GM18867 (cell line): ENCODE measurements at regions not wholly inside any gene's neighbourhood (a gene's known extent, or its start where the extent isn't known, plus 50 kb on each side); places are given as distances from the start of the nearest gene placed in this dataset.

ENCODE experiments used
- ATAC-seq: cut with Tn5 transposase; IDR thresholded peaks from one replicate; pipeline ENCODE4 v1.9.1; 2021; ENCODE audit warnings: mild to moderate bottlenecking, moderate library complexity; ENCODE audit not compliant: unreplicated experiment

DNA sequence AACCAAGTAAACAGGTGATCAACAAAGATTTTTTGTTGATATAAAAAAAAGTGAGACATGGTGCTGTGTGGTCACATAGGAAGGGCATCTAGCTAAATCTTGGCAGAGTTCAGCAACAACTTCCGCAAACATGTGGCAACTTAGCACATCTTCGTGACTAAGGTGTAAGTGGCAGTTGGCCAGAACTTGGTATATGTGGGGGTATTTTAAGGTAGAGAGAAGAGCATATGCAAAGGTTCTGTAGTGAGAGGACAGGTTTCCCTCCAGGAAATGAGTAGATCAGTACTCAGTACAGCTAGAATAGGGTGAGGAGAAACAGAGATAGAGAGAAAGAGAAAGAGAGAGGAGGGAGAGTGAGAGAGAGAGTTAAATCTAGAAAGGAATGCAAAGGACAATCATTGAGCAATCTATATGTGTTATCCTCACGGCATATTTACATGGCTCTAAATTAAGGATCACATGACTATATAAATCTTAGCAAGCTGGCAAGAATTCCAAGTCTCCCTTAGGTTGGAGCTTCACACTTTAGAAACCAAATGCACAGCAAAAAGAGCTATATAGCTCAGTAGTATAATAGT is 227.7 kb upstream of the HMGA2 start:
- ATAC-seq = no peak

- no peak for ATAC-seq
Observed at GRCh38 chr12:65597527-65597926, 226.8 kb upstream of the HMGA2 start.

GRCh38 chr12:65598688-65599087 is 225.6 kb upstream of the HMGA2 start:
- ATAC-seq = no peak

- no peak for ATAC-seq
Observed at GRCh38 chr12:65602253-65602609, 222.1 kb upstream of the HMGA2 start.

GRCh38 chr12:65602610-65603295 is 221.5 kb upstream of the HMGA2 start:
- peak; percentile 66 for ATAC-seq

DNA sequence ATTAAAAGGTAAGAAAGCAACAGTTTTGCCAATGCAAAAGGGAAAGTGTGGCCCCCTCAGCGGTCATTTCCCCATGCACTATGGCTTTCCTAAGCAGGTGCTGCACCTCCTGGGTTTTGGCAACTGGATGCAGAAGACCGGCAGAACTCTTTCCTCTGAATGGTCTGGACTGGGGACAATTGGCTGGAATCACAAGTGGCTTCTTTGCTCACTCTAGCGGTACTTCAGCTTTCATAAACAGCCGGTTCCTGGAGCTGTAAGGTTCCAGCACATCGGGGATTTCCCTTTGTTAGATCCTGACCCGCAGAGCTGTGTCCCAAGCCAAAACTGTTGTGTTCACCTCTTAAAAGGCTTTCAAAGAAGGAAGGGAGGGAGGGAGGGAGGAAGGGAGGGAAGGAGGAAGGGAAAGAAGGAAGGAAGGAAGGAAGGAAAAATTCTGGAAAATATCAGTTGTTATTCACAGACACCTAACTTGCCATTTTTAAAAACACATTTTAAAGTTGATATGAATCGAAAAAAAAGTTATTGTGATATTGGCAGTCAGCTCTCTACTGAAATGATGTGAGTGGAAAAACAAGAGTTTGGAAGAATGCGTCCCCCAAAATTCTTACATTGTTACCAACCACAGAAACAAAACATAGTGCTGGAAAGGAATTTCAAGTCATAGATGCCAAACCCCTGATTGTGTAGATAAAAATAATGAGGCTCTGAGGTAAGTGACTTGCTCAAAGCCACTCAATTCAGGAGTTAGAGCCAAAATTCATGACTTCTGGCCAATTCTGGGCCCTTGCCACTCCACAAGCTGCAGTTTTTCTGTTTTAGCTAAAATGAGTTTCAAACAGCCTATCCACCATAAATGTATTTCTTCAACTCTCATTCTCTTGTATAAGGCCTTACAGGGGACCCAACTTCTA is 220.6 kb upstream of the HMGA2 start:
- no peak for ATAC-seq

GRCh38 chr12:65605019-65605418 is 219.3 kb upstream of the HMGA2 start:
- ATAC-seq = no peak

DNA sequence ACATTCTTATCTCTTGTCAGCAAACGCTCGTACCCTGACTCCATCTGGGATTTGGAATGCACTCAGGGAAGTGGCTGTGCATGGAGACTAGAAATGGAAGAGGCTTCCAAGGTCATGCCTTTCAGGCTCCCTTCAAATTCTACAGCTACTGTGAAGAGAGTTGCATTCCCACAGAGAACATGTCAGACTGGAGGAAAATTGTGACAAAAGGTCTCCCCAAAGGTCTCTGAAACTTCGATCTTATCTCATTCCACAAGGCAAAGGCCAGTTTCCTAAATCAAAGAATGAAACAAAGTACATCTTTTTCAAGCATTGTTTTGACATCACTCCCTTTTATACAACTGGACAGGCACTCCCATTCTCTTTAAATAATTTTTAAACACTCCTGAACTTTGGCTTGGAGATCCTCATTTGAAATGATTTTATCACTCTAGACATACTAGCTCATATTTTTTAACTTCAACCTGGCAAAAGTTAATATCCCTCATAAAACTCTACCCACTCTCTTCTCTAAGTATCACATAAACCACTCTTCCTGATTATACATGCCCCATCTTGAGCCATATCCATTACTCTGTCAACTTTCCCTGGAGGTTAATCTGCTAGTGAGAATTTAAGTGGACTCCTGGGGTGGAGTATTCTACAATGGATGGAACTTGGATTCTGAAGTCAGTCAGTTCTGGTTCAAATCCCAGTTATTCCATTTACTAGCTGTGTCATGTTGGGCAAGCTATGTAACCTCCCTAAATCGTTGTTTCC is 218.1 kb upstream of the HMGA2 start:
- no peak for ATAC-seq

DNA sequence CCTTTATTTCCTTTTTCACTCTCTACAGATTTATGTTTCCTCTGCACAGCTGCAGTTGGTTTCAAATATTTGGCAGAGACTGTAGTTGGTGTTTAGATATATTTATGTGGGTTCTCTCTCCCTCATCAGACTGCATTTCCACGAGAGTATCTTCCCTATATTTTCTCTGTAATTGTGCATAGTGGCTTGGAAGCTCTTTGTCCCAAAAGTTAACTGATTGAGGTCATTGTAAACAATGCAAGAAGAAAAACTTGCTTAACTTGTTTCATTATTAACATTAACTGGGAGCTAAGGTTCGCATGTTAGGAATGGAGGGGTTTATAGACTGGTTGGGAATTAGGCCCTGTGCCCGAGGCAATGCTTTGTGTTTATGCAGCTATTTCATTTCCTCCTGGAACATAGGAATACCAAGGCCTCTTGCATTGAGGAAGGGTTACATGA is 216.9 kb upstream of the HMGA2 start:
- ATAC-seq = no peak

DNA sequence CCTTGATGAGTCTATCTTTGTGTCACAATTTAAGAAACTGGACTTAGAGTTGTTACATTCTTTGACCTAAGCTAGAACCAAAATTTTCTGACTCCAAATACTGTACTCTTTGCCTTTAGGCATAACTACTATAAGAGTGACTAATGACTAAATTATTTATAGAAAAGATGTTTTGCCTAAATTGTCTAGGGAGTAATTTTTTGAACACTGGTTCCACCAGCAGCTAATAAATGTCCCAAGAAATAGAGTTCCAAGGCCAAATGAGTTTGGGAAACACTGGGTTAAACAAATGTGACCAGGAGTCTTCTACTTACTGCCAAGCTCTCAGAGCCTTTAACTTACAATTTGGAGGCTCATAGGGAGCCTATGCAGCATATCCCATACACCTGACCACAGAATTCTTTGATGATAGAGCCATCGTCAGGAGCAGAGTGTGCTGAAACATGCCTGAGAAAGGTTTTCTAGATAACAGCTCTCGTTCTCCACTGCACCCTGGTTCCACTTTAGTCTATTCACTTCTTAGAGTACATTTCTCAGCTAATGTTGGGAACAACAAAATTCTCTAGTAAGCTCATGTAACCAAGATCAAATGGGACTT is 215.9 kb upstream of the HMGA2 start:
- ATAC-seq = no peak

DNA sequence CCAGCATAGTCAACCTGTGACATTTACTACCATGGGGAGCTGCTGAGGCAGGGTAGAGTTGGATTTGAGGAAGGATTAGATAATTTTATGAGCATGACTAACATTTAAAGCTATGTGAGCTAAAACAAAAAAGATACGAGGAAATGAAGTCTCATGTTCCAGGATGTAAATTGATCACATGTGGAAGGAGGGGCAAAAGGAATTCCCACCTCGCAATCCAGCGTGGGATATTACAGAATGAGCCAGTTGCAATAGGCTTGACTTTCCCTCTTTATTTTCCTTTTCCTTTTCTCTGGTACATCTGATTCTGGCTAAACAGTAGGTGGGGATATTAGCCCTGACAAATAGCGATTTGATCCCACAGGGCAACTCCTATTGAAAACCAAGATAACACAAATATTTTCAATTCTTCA is 214.9 kb upstream of the HMGA2 start:
- ATAC-seq = no peak

GRCh38 chr12:65611396-65611795 is 212.9 kb upstream of the HMGA2 start:
- ATAC-seq = no peak

GRCh38 chr12:65612440-65612839 is 211.8 kb upstream of the HMGA2 start:
- ATAC-seq = no peak

GRCh38 chr12:65613692-65614091 is 210.6 kb upstream of the HMGA2 start:
- ATAC-seq = no peak

DNA sequence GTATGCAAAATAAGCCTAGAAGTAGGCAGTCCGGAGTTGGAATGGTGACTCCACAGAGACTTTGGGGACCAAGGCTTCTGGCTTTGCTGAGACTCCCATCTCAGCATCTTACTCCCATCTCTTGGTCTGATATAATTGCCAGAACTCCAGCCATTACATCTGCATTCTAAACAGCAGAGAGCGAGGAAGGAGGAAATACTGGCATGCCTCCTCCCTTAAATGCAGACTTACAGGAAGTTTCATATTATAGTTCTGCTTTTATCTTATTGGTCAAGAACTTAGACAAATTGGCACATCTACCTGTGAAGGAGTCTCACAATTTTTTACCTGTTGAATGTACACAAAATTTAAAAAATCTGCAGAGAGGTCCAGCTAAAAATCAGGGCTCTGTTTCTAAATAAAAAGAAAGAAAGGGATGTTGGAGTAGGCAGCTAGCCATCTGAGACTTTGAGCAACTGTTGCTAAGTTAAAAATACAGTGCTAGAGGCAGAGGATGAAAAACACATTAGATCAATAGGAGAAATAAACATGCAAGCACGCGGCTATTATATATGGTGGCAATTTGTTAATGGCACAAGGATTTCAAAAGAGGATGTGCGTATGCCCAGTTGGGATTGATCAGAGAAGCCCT is 209.9 kb upstream of the HMGA2 start:
- ATAC-seq = no peak

GRCh38 chr12:65615118-65615517 is 209.2 kb upstream of the HMGA2 start:
- ATAC-seq = no peak

- no peak for ATAC-seq
Observed at GRCh38 chr12:65616022-65616421, 208.3 kb upstream of the HMGA2 start.

DNA sequence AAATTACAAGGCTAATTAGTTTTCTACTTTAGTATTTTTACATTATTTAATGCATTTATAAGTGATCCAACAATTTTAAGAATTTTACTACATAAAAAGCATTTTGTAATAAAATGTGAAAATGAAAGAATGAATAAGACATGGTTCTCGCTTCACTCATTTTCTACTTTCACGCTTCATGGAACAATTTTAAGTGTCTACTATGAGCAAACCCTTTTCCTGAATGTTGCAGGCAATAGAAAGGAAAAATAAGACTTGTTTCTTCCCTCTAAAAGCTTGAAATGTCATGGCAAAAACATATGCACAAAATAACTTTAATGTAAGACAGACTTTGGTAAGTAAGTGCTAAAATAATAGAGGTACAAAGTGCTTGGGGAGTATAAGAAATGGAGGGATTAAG is 205.7 kb upstream of the HMGA2 start:
- ATAC-seq = no peak

GRCh38 chr12:65619018-65619417 is 205.3 kb upstream of the HMGA2 start:
- ATAC-seq = peak; percentile 50

GRCh38 chr12:65620046-65620445 is 204.2 kb upstream of the HMGA2 start:
- no peak for ATAC-seq
